Amniotic epithelial cell (primary cell): ENCODE measurements at regions not wholly inside any gene's neighbourhood (a gene's known extent, or its start where the extent isn't known, plus 50 kb on each side); places are given as distances from the start of the nearest gene placed in this dataset.

ENCODE experiments used
- DNase-seq: peaks from one replicate; pipeline ENCODE4 v3.0.0-alpha.2; 2010; ENCODE audit warnings: low read depth

DNA sequence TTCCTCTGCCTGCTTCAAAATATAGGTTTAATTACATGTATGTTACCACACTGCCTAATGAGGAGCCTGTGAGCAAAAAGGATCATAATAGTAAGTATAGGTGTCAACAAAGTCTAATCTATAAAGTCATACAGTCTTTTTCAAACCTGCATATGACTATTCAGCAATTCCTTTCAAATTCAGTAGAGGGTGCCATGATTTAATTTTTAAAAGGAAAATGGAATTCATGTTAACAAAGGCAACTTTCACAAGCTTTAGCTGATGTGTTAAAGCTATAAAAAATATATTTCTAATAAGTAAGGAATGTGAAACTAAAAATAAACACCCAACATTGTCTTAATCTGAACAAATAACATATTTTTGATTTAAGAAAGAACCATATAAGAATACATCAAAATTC is 52.1 kb downstream of the MPP7 start:
- DNase-seq, result peak; percentile 21

DNA sequence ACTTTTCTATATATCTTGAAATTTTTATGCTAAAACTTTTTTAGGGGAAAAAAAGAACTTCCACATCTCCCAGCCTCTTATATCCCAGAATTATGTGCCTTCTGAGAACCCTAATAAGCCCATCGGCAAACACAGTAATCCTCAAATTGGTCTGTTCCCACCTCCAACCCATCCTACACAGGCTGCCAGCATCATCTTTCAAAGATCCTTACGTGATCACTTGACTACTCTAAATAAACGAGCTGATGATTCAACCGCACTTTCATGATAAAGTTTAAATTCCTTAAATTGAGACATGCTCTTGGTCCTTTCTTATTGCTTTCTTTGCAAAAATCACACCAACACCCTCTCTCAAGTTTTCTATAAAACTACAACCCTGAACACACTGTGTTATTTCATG is 52.5 kb downstream of the MPP7 start:
- DNase-seq, result no peak

DNA sequence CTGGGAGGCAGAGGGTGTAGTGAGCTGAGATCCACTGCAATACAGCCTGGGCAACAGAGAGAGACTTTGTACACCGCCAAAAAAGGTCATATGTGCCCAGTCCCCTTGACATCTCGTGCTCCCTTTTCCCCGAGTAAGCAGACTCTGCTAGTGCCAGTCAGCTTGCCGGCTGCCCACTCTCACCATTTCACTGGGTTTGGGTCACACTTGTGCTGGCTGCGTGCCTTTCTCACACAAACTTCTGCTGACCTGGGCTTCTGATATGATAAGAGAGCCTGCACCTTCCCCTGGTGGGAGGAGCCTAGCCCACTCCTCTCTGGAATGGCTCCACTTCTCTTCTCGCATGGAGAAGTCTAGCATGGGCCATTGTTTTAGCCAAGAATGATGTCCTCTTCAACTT is 53.4 kb downstream of the MPP7 start:
- DNase-seq, result no peak

DNA sequence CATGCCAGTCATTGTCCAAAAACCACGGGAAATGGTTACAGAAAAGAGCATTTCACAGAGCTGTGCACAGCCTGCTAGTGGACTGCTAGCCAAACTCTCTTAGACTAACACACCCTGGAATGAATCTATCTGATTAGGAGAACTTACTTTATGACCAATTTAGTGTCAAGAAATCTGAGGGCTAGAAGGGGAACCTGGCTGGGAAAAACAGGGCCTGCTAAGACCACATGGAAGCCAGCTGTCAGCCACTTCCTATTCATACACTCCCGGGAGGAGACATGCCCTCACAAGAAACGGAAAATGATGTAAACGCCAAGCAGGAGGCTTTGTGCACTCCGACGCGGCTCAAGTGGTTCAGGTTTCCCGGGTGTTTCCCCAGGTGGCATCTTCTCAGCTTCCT is 54.8 kb downstream of the MPP7 start:
- no peak for DNase-seq

DNA sequence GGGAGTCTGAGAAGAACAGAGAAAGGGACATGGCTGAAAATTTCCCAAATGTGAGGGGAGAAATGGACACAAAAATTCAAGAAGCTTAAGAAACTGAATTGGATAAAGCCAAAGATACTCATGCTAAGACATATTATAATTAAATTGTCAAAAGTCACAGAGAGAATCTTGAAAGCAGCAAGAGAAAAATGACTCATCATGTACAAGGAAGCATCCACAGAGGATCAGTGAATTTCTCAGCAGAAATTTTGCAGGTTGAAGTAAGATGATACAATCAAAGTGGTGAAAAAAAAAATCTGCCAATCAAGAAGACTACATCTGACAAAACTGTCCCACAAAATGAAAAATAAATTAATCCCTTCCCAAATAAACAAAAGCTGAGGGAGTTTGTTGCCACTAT is 56.8 kb downstream of the MPP7 start:
- DNase-seq, result no peak

DNA sequence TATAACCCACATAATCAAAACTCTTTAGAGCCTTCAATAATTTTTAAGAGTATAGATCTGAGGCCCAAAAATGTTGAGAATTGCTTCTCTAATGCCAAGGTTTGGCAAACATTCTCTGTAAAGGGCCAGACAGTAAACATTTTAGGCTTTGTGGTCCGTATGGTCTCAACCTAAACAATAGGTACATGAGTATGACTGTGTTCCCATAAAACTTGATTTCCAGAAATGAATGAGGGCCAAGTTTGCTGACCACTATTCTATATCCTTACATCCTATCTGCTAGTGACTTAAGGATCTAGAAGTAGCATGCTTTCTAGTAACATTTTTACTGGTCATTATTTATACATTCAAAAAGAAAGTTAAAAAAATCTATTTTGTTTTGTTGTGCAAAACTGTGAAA is 58.9 kb downstream of the MPP7 start:
- no peak for DNase-seq

DNA sequence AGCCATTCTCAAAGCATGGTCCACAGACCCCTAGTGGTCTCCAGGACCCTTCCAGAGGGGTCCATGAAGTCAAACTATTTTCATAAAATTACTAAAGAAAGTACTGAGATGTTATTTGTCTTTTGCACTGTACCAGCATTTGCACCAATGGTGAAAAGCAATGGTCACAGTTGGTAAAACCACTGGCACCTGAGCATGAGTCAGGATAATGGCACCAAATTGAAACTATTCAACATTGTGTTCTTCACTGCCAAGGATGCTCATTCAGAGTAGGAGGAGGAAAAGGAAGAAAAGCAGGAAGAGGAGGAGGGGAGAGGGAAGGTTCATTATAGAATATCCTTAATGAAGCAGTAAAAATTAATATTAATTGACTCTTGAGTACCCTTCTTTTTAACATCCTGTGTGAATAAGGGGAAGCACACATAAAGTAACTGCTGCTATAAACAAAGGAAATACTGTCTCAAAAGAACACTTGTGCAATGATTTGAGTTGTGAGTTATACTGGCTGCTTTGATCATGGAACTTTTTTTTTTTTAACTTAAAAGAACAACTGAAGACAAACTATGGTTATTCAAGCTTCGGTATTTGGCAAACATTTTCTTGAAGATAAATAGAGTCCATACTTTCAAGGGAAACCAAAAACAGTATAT is 60.2 kb downstream of the MPP7 start:
- no peak for DNase-seq

DNA sequence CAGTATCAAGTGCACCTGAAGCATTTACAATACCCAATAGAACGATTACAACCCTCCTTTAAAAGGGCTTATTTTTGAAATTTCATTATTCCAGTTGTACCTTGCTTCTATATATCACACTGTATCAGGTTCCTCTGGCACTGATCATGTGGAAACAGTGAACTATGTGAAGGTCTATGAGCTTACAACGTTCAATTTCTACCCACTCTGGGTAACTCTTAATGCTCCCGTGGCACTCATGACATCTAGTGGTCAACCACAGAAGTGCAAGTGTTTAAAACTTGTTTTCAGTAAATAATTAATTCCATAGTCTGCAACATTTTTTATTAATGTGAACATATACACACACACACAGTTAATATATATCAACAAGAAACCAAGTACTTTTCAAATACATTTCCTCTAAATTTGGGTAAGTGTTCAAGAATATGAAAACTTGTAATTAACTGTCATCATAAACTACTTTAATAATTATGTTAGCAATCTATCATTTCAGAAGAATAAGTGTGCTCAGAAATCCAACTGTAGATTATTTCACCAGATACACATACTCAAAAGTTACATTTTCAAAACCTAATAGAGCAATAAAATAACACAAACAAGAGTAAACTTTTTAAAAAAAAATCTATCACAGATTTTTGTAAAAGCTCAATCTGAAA is 61.0 kb downstream of the MPP7 start:
- DNase-seq, result peak; percentile 43

DNA sequence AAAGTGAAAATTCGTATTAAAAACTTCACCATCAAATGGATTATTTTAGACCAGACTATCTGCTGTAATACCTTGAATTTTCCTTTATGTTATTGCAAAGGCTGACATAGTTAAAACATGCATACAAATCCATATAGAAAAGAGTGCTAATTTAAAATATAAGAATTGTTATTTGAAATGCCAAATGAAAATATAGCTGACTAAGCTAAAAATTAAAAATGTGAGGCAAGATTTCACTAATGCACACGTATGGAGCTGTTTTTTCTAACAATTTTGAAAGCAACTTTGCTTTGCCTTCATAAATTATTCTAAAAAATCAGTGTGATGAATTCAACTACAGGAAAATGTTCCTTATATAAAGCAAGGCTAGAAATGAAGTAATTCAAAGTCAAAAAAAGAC is 62.5 kb downstream of the MPP7 start:
- no peak for DNase-seq

DNA sequence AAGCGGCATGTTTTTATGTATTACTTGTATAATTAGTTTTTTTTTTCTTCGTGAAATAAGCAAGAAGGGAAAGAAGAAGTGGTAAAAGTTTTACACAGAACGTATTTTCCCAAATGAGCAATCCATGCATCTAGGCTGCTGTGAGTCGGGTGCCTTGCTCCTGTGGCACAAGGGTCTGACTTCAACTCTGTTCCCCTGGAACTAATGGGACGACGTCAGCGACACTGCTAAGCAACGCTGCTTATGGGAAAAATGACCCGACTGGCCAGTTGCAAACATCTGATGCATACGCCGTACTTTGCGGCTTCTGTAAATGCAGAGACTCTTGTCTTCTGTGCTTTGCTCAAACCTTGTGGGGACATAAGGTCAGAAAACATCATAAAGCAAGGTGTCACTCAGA is 66.3 kb downstream of the MPP7 start:
- no peak for DNase-seq

DNA sequence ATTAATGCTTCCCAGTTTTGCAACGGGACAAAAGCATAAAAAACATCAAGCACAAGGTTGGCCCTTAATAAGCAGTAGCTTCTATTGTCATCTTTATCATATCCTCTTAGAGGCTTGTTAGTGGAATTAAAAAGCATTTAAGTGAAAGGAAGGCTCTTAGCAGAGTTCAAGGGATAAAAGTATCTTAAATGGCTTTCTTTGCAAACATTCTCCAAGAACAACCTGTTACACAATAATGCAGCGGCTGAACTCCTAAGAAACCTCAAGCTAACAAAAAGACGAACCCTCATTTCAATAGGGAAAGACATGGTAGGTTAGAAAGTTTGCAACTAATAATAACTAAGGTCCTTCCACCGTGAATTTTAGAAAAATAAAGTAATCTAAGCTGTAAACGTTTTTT is 82.1 kb downstream of the MPP7 start:
- peak; percentile 7 for DNase-seq

DNA sequence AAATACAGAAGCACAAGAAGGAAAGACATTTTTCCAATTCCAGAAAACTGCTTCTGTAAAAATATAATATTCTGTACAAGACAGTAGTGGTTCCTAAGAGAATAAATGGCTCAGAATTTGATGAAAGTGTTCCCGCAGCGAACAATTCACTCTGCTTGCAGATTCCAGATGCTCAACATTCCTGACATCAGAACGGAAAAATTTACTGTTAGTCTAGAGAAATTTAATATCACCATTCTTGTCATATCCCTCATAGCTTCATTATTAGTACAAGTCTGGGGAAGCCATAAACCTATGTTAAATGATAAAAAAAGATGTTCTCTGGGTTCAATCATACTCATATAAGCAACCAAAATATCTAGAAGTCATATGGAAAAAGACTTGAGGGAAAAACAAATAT is 83.6 kb downstream of the MPP7 start:
- peak; percentile 18 for DNase-seq

DNA sequence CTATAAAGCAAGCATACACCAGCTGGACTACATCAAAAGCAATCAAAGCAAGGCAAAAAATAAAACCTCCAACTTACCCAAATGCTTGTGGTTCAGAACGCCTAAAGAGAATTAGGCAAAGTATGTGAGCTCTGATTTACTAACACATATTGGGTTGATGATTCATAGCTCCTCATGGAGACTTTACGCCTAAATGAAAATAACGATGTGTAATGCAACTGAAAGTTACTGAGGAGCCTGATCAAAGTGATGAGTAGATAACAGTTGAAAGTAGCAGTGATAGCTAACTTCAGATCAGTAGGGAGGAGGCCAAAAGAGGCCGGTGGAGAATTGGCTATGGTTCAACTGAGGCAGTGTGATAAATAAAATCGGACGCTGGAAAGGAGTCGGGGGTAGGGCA is 85.0 kb downstream of the MPP7 start:
- DNase-seq, result peak; percentile 82

DNA sequence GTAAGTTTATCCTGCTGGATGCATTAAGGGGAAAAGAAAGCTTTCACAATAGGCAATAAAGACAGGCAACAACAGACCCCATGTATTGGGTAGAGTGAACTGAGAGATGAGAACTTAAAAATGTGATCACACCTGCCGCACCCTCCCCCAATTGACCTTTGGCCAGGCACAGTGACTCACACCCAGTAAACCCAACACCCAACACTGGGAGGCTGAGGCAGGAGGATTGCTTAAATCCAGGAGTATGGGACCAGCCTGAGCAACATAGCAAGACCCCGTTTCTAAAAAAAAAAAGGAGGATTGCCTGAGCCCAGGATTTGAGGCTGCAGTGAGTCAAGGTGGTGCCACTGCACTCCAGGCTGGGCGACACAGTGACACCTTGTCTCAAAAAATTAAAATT is 86.9 kb downstream of the MPP7 start:
- DNase-seq, result no peak

DNA sequence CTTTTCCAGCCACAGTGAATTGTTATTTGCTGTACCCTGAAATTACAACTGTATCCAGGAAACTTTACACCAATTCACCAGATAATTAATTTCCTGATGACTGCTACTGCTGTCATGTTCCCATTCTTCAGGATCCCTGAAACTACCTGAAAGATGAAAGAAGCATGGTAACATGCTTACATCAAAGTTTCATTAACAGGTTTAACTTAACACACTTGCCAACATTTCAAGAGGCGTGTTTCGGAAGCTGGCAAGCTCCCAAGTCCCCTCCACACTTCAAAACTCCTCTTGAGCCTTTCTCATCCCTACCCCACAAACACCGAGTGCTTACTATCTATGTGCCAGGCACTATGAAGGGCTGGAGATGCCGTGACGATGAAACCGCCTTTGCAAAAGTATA is 88.6 kb downstream of the MPP7 start:
- DNase-seq, result no peak

DNA sequence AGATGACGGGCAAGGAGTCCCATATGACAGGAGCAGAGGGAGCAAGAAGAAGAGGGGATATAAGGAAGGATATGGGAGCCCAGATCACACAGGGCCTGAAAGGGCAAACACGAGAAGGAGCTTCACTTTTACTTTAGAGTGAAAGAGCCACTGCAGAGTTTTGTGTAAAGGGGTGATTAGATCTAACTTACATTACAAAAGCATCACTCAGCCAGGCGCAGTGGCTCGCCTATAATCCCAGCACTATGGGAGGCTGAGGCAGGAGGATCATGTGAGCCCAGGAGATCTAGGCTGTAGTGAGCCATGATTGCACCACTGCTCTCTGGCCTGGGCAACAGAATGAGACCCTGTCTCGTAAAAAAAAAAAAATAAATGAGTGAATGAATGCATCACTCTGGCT is 91.1 kb downstream of the MPP7 start:
- DNase-seq, result no peak

DNA sequence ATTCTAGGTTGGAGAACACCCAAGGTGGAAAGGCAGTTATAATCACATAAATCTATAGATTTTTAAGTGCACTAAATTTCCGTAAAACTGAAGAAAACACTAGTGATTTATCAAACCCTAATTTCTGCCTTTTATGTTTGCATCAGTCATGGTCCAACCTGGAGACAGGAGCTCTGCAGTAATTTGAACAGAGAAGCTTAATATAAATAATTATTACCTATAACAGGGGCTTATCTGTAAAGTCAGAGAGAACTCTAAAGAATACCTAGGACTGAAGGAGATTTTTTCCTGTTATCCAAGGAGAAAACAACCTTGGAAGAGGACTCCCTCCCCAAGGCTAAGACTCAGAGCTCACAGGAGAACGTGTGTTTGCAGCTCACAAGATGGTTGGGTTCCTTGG is 95.1 kb downstream of the MPP7 start:
- no peak for DNase-seq

DNA sequence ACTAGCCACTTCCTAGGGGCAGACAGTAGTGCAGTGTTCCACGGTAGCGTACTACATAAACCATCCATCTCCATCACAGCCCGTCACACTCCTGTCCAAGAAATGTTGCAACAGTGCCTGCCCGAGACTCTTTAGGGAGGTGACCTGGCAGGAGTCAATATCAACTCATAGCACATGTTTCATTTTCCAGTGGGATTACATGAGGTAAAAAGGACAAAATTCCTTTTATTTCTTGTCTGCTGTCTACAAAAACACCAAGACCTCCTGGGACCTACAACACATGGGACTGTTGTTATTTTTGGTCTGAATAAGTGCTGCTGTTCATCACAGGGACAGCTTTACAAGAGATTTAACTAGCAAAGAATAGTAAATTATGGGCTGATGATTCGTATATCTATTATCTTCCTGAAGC is 99.9 kb downstream of the MPP7 start:
- no peak for DNase-seq

DNA sequence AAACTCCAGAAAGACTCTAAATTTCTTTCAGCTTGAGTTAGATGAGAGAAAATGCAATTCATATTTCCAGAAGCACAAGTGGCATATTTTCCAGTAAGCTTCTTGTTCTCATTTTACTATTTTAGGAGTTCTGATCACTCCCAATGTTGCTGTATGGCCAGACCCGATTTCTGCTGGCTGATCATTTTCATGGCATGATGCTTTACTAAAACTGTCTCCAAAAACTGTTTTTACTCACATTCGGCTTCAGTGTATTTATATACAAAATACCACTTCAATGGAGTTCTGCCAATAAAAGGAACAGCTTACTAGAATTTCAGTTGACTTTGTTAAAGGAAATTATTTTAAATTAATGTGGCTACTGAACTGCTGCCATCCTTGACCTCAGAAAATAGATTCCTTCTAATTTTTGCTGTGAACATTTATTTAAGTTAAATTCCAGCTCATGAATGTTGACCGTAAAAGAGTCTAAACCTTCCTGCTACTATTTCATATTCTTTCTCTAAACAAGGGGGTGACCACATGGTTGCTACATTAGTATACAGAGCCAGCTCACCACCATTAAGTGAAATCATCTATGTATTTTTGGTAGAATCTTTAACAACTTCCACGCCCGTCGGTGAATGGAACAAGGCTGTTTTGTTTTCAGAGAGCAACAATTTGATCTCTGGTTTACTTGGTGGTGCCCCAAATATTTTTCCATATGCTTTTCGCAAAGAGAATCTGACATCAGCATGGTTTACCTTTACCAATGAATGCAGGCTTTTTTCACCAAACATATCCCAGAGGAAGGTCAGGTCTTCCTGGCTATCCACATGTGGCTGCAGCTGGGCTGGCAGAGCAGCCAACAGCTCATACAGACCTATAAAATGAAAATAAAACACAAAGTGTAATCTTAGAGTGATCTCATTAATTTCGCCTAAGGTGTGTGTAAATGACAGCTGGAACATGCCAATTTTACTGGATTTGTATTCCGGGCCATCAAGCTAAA is 101.2 kb downstream of the MPP7 start:
- DNase-seq, result no peak

DNA sequence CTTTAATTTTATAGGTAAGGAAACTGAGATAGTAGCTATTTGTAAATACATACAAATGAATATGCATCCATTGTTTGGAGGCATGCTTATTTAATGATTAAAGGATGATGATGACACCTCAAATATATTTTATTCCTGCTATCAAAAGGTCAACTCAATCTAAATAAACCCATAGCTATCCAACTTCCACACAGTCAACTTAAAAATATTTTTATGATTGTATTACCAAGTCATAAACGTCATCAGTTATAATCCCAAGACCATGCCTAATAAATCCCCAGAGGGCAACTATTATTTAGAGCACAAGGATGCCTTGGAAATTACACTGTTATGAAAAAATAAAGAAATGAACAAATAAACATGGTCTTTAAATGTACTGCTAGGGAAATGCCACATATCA is 102.1 kb downstream of the MPP7 start:
- peak; percentile 7 for DNase-seq

DNA sequence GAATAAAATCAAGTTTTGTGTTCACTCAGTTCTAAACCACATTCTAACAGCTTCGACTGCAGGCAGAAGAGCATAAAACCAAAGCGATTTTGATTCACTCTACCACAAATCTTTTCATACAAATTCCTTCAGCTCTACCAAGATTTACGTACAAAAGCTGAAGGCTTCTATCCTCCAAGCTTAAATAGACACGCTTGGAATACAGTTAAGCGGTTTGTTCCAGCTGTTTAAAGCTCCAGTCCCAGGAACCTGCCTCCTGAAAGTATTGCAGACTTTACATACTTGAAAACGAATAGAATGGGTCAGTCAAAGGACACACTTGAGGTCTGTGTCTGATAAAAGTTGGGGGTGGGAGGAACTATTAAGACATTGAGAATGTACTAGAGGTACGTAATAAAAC is 102.9 kb downstream of the MPP7 start:
- DNase-seq, result peak; percentile 8

DNA sequence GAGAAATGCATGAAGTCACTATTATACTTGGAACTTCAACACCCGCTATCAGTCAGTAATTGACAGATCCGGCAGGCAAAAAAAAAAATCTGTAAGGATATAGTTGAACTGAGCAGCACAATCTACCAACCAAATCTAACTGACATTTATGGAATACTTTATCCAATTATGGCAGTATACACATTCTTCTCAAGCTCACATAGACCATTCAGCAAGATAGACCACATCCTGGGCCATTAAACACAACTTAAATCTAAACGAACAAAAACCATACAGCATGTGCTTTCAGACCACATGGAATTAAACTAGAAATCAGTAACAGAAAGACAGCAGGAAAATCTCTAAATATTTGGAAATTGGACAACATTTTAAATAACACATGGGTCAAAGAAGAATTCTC is 112.7 kb downstream of the MPP7 start:
- no peak for DNase-seq

DNA sequence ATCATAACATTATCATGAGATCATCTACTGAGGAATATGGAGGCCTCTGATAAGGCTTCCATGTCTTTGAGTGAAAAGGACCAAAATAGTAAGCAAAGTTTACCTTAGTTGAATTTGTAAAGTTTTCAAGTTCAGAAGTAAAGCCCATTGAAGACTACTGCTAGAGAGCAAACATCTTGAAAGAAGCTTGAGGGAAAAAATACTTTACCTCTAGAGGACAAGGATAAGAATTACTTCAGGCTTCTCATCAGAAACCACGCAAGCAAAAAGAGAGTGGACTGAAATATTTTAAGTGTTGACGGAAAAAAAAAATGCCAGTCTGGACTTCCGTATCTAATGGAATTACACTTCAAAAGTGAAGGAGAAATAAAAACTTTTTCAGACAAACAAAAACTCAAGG is 114.3 kb downstream of the MPP7 start:
- no peak for DNase-seq
